HCT116 (cell line): ENCODE measurements at regions not wholly inside any gene's neighbourhood (a gene's known extent, or its start where the extent isn't known, plus 50 kb on each side); places are given as distances from the start of the nearest gene placed in this dataset.

Experiments
- ATAC-seq: fragments of 200-7000 bp; cut with Tn5 transposase; 2 replicates; pipeline ENCODE4 v1.9.1; 2020; ENCODE audit warnings: mild to moderate bottlenecking, moderate library complexity
- BruUV-seq: library from RNA; stranded (reverse); fragments of 400-500 nt; replicated peaks from 2 replicates; lab custom pipeline; 2021; lab: Mats Ljungman, UMichigan
- CTCF ChIA-PET: fragments of 300-600 bp; sonication (Branson Sonifier 250); formaldehyde crosslinking; loops from one replicate; lab custom pipeline; 2021; ENCODE audit warnings: antibody characterized with exemption; lab: Charles Lee
- POLR2A ChIA-PET: fragments of 300-600, 350-600 bp; sonication (Branson Sonifier 250); formaldehyde crosslinking; loops from one replicate; lab custom pipeline; 2021; ENCODE audit warnings: antibody characterized with exemption; lab: Charles Lee
- RAD21 ChIA-PET, 2 experiments: fragments of 300-600 bp; sonication (Branson Sonifier 250); formaldehyde crosslinking; loops; one replicate each; lab custom pipeline; 2023; ENCODE audit warnings: low total read pairs in 2 of 2; ENCODE audit not compliant: uncharacterized antibody in 2 of 2, unreplicated experiment in 2 of 2, low non-redundant PET in 1 of 2; lab: Charles Lee
- DNase-seq: peaks from one replicate; pipeline ENCODE4 v3.0.0-alpha.2; 2010; ENCODE audit warnings: low read depth, low spot score
- H2AFZ ChIP-seq: fragments of 200-600 bp; shearing (Covaris generic), sonication (generic); 2 replicates; pipeline ENCODE4 v1.6.1; 2017; ENCODE audit warnings: low read depth, mixed run types, mixed read lengths, antibody characterized with exemption, low read length; ENCODE audit not compliant: poor library complexity, severe bottlenecking
- H3K27ac ChIP-seq: 2 replicates; pipeline ENCODE4 v1.5.1; 2012; ENCODE audit warnings: low read depth, low read length
- H3K27me3 ChIP-seq: fragments of 200-600 bp; sonication (generic); 2 replicates; pipeline ENCODE4 v1.6.1; 2016; ENCODE audit warnings: mixed run types, low read length, mixed read lengths; ENCODE audit not compliant: insufficient read depth
- H3K36me3 ChIP-seq, 2 experiments: fragments of 200-500 bp in 1 of 2; fragments of 200-600 bp in 1 of 2; sonication (Bioruptor generic) in 1 of 2; sonication (generic) in 1 of 2; 2 replicates each; pipeline versions ENCODE4 v1.5.1 to v1.6.1; 2014 to 2016; ENCODE audit warnings: low read length in 2 of 2, inconsistent platforms in 1 of 2, mixed read lengths in 1 of 2, mixed run types in 1 of 2; ENCODE audit not compliant: insufficient read depth in 2 of 2, control insufficient read depth in 1 of 2
- H3K4me1 ChIP-seq, 2 experiments: fragments of 200-600 bp in 1 of 2; sonication (generic) in 1 of 2; 2 replicates each; pipeline versions ENCODE4 v1.5.1 to v1.6.1; 2012 to 2017; ENCODE audit warnings: low read length in 2 of 2, inconsistent platforms in 1 of 2, mild to moderate bottlenecking in 1 of 2, mixed read lengths in 1 of 2, mixed run types in 1 of 2, moderate library complexity in 1 of 2; ENCODE audit not compliant: insufficient read depth in 2 of 2, control insufficient read depth in 1 of 2
- H3K4me2 ChIP-seq: fragments of 200-600 bp; sonication (generic); 2 replicates; pipeline ENCODE4 v1.6.1; 2017; ENCODE audit warnings: mixed run types, low read length, mixed read lengths
- H3K4me3 ChIP-seq, 2 experiments: fragments of 200-600 bp in 1 of 2; sonication (generic) in 1 of 2; replicated peaks in 1 of 2; 2 replicates each; pipeline ENCODE4 v1.5.1; 2011 to 2016; ENCODE audit warnings: low read length in 2 of 2, control low read depth in 1 of 2, low read depth in 1 of 2, mild to moderate bottlenecking in 1 of 2, mixed read lengths in 1 of 2, mixed run types in 1 of 2
- H3K79me2 ChIP-seq: fragments of 200-600 bp; sonication (generic); 2 replicates; pipeline ENCODE4 v1.6.1; 2017; ENCODE audit warnings: mild to moderate bottlenecking, mixed run types, low read length, moderate library complexity, mixed read lengths; ENCODE audit not compliant: insufficient read depth
- H3K9ac ChIP-seq: fragments of 200-600 bp; sonication (generic); 2 replicates; pipeline ENCODE4 v1.6.1; 2016; ENCODE audit warnings: low read length, mixed read lengths
- H3K9me2 ChIP-seq: fragments of 200-600 bp; sonication (generic), shearing (Covaris generic); 2 replicates; pipeline ENCODE4 v1.6.1; 2017; ENCODE audit warnings: mixed run types, mild to moderate bottlenecking, moderate library complexity; ENCODE audit not compliant: insufficient read depth
- H3K9me3 ChIP-seq, 2 experiments: fragments of 200-500 bp in 1 of 2; fragments of 200-600 bp in 1 of 2; sonication (Bioruptor generic) in 1 of 2; sonication (generic) in 1 of 2; 2 replicates each; pipeline ENCODE4 v1.6.1; 2014 to 2017; ENCODE audit warnings: low read length in 2 of 2, mixed read lengths in 2 of 2, inconsistent platforms in 1 of 2, low read depth in 1 of 2, mild to moderate bottlenecking in 1 of 2, mixed run types in 1 of 2, moderate library complexity in 1 of 2; ENCODE audit not compliant: control insufficient read depth in 1 of 2, insufficient read depth in 1 of 2
- H4K20me1 ChIP-seq: fragments of 200-600 bp; sonication (generic), shearing (Covaris generic); 2 replicates; pipeline ENCODE4 v1.6.1; 2017; ENCODE audit warnings: mixed run types, mild to moderate bottlenecking, moderate library complexity; ENCODE audit not compliant: insufficient read depth
- ATF3 ChIP-seq: IDR thresholded peaks from 2 replicates; pipeline ENCODE4 v1.6.1; 2012
- CBX3 ChIP-seq: IDR thresholded peaks from 2 replicates; pipeline ENCODE4 v1.6.1; 2012; ENCODE audit warnings: low read depth
- CEBPB ChIP-seq: IDR thresholded peaks from 2 replicates; pipeline ENCODE4 v1.6.1; 2012; ENCODE audit warnings: low read depth
- CTCF ChIP-seq, 3 experiments: fragments of 200-600 bp in 1 of 3; sonication (generic) in 1 of 3; IDR thresholded peaks in 2 of 3; conservative IDR thresholded peaks in 1 of 3; 2 replicates each; pipeline ENCODE4 v1.5.1; 2012 to 2017; ENCODE audit warnings: low read depth in 2 of 3, low read length in 2 of 3, antibody characterized with exemption in 1 of 3, borderline replicate concordance in 1 of 3, control low read depth in 1 of 3, mild to moderate bottlenecking in 1 of 3, mixed read lengths in 1 of 3, mixed run types in 1 of 3, moderate library complexity in 1 of 3; ENCODE audit not compliant: insufficient read depth in 1 of 3
- EGR1 ChIP-seq: IDR thresholded peaks from 2 replicates; pipeline ENCODE4 v1.6.1; 2012; ENCODE audit warnings: low read depth
- ELF1 ChIP-seq: IDR thresholded peaks from 2 replicates; pipeline ENCODE4 v1.6.1; 2012; ENCODE audit warnings: low read depth, borderline replicate concordance
- EZH2phosphoT487 ChIP-seq: fragments of 200-600 bp; IDR thresholded peaks from 2 replicates; pipeline ENCODE4 v1.6.1; 2018; ENCODE audit warnings: antibody characterized with exemption, borderline replicate concordance
- FOSL1 ChIP-seq: IDR thresholded peaks from 2 replicates; pipeline ENCODE4 v1.6.1; 2012; ENCODE audit warnings: low read depth
- JUND ChIP-seq: IDR thresholded peaks from 2 replicates; pipeline ENCODE4 v1.6.1; 2012
- MAX ChIP-seq: IDR thresholded peaks from 2 replicates; pipeline ENCODE4 v1.6.1; 2012
- POLR2A ChIP-seq: IDR thresholded peaks from 2 replicates; pipeline ENCODE4 v1.7.0; 2011; ENCODE audit warnings: borderline replicate concordance; ENCODE audit not compliant: insufficient read depth, insufficient read length; ENCODE audit errors: extremely low read depth
- POLR2AphosphoS5 ChIP-seq: IDR thresholded peaks from 2 replicates; pipeline ENCODE4 v1.6.1; 2011; ENCODE audit warnings: mild to moderate bottlenecking, low read depth, low read length, moderate library complexity
- RAD21 ChIP-seq: IDR thresholded peaks from 2 replicates; pipeline ENCODE4 v1.6.1; 2012; ENCODE audit warnings: low read depth, mild to moderate bottlenecking
- REST ChIP-seq: IDR thresholded peaks from 2 replicates; pipeline ENCODE4 v1.6.1; 2012; ENCODE audit warnings: low read depth
- SP1 ChIP-seq: IDR thresholded peaks from 2 replicates; pipeline ENCODE4 v1.6.1; 2012; ENCODE audit warnings: low read depth
- YY1 ChIP-seq: IDR thresholded peaks from 2 replicates; pipeline ENCODE4 v1.6.1; 2011; ENCODE audit warnings: low read length, low read depth, moderate library complexity, mild to moderate bottlenecking; ENCODE audit not compliant: insufficient replicate concordance; ENCODE audit errors: extremely low read depth
- ZFX ChIP-seq: fragments of 450-650 bp; IDR thresholded peaks from 2 replicates; pipeline ENCODE4 v1.6.1; 2017
- ZNF274 ChIP-seq: fragments of 200-500 bp; sonication (Bioruptor generic); IDR thresholded peaks from 2 replicates; pipeline ENCODE4 v1.6.1; 2014; ENCODE audit warnings: mild to moderate bottlenecking, low read depth, low read length, inconsistent platforms
- intact Hi-C: fragments of 100-400 bp; cut with micrococcal nuclease; formaldehyde crosslinking; loops from 2 replicates; pipeline ENCODE4 v1.10.0; 2022

- Histone ChIP-seq H3K79me2 (no peaks in the 10 kb centered on the region), H3K9ac (no peak overlapping the region), H3K27me3 (peaks cover 55% of the 10 kb centered on the region), H3K4me1 (no peaks in the 10 kb centered on the region), H3K27ac (no peak overlapping the region), H3K4me2 (no peak overlapping the region), H3K9me2 (no peaks in the 10 kb centered on the region), H3K36me3 (no peaks in the 10 kb centered on the region), H3K9me3 (no peaks in the 10 kb centered on the region), H3K4me3 (no peak overlapping the region), H2AFZ (no peak overlapping the region), H4K20me1 (no peaks in the 10 kb centered on the region)
- DNase-seq: no peak
- no peak for ATAC-seq
- TF ChIP-seq POLR2A (no peak), YY1 (no peak), POLR2AphosphoS5 (no peak), EZH2phosphoT487 (no peak), ZNF274 (no peak), ELF1 (no peak), REST (no peak), FOSL1 (no peak), CBX3 (no peak), EGR1 (no peak), MAX (no peak), JUND (no peak), SP1 (no peak), ATF3 (no peak), CTCF (IDR thresholded peaks at IDR 0.05 in 2 of 3, conservative IDR thresholded peaks at IDR 0.05 in 1 of 3; ENCODE audit: borderline replicate concordance in 1 of 3, insufficient read depth in 1 of 3, low read depth in 2 of 3, low read length in 2 of 3) (no peak), RAD21 (no peak), CEBPB (no peak), ZFX (no peak)
- intact Hi-C loops: no loop called here
- BruUV-seq: no TSS peak
- ChIA-PET POLR2A (no interaction called here), CTCF (no interaction called here), RAD21 (no interaction called here)
Measured at GRCh38 chr12:113612076-113612728, 140.5 kb upstream of the LHX5 start.
